ENCODE measurements at regions not wholly inside any gene's neighbourhood (a gene's known extent, or its start where the extent isn't known, plus 50 kb on each side); places are given as distances from the start of the nearest gene placed in this dataset.

DNA sequence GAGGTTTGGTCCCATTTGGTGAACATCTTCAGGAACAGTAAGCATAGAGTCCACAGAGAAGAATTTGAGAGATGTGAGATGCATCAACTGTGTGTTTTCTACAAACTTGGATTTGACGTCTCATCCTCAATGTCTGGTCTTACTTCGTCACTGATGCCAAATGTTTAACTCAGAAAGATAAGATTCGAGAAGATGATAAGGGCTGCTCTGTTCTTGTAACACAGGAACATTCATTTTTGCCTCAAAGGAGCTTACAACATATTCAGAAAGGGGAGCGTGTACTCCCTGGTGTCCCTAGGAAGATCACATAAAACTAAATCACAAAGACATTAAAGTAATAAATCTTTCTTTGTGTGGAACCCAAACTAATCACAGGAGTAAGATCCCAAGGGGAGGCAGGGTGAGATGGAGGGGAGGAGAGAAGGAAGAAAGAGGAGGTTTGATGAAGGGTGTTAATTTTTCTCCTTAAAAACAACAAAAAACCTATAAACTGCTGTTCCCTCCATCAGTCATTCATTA, 247.7 kb upstream of the IRS2 start:
- no peaks in the 10 kb centered on the region for H3K4me1 Mint-ChIP-seq
- H3K27me3 Mint-ChIP-seq: no peaks in the 10 kb centered on the region
- H3K4me3 Mint-ChIP-seq: no peak overlapping the region
- H3K36me3 Mint-ChIP-seq (ENCODE audit: low read depth): no peaks in the 10 kb centered on the region
- no peak overlapping the region for H3K27ac Mint-ChIP-seq
- no peaks in the 10 kb centered on the region for H3K9me3 Mint-ChIP-seq
- intact Hi-C loops (cut with micrococcal nuclease): no loop called here
- DNase-seq: no peak

DNA sequence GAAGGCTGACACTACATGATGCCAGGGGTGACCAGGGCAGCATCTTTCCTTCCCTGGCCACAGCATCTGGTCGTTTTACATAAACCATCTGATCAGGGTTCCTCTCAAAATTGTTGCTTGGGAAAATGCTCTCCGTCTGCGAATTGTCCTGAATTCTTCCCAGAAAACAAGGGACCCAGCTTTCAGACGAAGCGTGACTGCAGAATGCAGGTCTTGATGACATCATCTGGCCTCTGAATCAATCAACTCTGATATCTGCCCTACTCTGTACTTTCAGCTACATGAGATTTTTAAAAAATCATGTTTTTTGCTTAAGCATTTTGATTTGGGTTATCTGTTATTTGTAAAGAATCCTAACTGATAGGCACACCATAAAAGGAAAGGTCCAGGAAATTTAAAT, 246.6 kb upstream of the IRS2 start:
- Mint-ChIP-seq H3K4me3 (no peak overlapping the region), H3K36me3 (ENCODE audit: low read depth) (no peaks in the 10 kb centered on the region), H3K27me3 (no peaks in the 10 kb centered on the region), H3K4me1 (no peaks in the 10 kb centered on the region), H3K27ac (no peak overlapping the region), H3K9me3 (no peaks in the 10 kb centered on the region)
- DNase-seq: no peak
- intact Hi-C loops (cut with micrococcal nuclease): no loop called here

DNA sequence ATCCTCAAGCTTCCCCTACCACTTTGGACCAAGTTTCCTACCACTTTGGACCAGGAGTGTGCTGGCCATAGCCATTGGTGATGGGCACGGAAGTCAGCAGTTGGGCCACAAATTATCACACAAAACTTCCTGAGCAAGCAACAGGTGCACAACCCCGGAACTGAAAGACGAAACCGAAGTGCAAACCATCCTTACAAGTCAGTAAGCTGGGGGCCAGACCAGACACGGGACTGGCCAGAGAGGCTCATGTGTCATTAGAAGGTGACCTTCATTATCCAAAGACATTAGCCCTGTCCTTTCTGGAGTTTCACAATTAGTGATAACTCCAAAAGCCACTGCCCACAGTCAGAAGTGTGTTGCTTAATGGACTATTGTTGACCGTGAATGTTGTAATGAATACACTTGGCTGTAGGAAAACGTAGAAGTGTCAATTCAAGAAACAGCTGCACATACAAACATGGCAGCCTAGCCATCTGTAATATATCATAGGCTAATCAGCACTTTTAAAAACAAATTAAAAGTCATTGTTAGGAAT, 244.1 kb upstream of the IRS2 start:
- no peaks in the 10 kb centered on the region for H3K27me3 Mint-ChIP-seq
- no peak overlapping the region for H3K27ac Mint-ChIP-seq
- H3K4me1 Mint-ChIP-seq: no peaks in the 10 kb centered on the region
- no peak overlapping the region for H3K4me3 Mint-ChIP-seq
- no peaks in the 10 kb centered on the region for H3K36me3 Mint-ChIP-seq (ENCODE audit: low read depth)
- intact Hi-C loops (cut with micrococcal nuclease): no loop called here
- H3K9me3 Mint-ChIP-seq: no peaks in the 10 kb centered on the region
- no peak for DNase-seq

DNA sequence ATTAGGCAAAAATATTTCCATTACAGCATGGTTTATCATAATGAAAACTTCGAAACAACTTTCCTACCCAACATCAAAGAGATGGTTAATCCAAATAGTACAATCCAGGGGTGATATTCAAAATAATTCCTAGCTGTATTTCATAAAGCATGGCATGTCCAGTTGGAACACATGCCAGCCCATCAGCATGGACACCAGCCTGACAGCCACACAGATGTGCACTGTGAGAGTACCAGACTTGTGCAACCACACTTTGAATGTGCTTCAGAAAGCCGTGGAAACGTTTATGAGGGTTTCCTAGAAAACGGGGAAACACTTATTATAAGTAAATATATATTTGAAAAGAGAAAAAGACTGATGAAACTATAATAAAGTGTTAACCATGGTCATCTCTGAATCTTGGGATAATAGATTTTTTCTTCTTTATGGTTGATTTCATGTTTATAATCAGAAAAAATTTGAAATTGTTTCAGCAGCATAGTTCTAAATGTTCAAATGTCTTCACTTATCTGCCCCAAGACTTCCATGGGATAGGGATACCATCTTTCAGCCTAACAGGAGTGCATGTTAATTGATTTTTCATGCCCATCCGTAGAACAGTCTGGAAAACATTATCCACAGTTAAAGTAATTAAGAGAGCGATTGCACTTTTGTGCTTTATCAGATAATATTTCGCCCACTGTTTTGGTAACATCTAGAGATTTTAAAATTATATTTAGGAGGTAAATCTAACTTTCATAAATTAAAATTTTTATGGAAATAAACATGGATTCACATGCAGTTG, 242.6 kb upstream of the IRS2 start:
- Mint-ChIP-seq H3K4me1 (no peaks in the 10 kb centered on the region), H3K36me3 (ENCODE audit: low read depth) (no peaks in the 10 kb centered on the region), H3K9me3 (no peaks in the 10 kb centered on the region), H3K27ac (no peak overlapping the region), H3K4me3 (no peak overlapping the region), H3K27me3 (no peaks in the 10 kb centered on the region)
- DNase-seq: no peak
- intact Hi-C loops (cut with micrococcal nuclease): no loop called here

DNA sequence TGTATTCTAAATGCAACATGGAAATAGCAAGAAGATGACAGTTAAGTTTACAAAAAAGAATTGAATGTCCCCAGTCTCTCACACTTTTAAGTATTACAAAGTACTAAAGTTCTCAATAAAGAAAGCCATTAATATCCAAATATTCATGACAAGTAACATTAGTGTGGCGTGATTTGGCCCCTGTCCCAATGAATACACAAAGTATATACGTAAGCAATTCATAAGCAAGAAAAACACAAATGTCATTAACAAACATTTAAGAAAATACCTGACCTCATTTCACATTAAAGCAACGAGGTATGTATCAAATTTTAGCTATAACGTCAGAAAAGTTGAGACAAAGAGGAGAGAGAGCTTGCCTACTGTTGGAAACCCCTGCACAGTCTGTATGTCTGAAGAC, 241.9 kb upstream of the IRS2 start:
- no peak for DNase-seq
- Mint-ChIP-seq H3K4me3 (no peak overlapping the region), H3K27me3 (no peaks in the 10 kb centered on the region), H3K9me3 (no peaks in the 10 kb centered on the region), H3K36me3 (ENCODE audit: low read depth) (no peaks in the 10 kb centered on the region), H3K27ac (no peak overlapping the region), H3K4me1 (no peaks in the 10 kb centered on the region)
- intact Hi-C loops (cut with micrococcal nuclease): no loop called here

DNA sequence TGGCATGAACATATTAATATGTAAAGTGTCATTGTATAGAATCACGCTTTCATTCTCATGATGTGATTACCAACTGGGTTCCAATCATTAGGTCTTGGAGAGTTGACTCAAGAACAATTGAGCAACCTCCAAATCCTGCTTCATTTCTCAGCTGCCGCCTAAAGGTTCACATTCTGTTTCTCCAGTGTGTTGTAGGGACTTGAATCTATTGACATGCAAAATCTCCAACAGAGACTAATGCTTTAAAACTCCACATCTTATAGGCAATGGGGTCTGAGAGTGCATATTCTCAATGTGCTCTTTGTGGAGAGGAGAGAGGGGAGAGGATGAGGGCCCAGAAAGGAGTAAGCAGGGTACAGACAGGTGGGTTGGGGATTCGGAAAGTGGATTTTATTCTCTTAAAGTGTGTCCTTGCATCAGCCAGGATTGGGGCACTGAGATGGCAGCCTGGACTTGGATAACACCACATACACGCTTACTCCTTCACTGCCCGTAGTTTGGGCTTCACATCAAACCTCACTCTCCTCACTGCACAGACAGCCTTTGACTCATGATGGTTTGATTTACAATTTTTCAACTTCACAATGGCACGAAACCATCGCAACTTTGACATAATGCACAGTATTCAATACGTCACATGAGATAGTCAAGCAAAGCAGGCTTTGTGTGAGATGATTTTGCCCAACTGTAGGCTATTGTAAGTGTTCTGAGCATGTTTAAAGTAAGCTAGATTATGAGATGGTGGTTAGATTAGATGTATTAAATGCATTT, 241.3 kb upstream of the IRS2 start:
- no peak for DNase-seq
- Mint-ChIP-seq H3K4me1 (no peaks in the 10 kb centered on the region), H3K9me3 (no peaks in the 10 kb centered on the region), H3K4me3 (no peak overlapping the region), H3K36me3 (ENCODE audit: low read depth) (no peaks in the 10 kb centered on the region), H3K27ac (no peak overlapping the region), H3K27me3 (no peaks in the 10 kb centered on the region)
- intact Hi-C loops (cut with micrococcal nuclease): no loop called here

DNA sequence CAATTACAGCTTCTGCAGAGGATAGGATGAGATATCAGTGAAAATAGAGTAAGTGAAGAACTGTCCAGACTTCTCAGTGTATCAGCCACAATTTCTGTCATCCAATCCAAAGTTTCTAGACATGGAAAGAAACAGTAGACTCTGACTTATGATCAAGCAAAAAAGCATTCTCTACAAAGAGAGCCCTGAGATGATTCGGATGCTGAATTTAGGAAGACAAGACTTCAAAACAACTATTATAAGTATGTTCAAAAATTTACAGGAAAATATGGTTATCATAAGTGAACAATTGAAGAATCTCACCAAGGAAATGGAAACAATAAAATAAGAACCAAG, 238.2 kb upstream of the IRS2 start:
- H3K9me3 Mint-ChIP-seq: no peaks in the 10 kb centered on the region
- intact Hi-C loops (cut with micrococcal nuclease): no loop called here
- DNase-seq: no peak
- H3K27ac Mint-ChIP-seq: no peak overlapping the region
- H3K4me3 Mint-ChIP-seq: no peak overlapping the region
- no peaks in the 10 kb centered on the region for H3K27me3 Mint-ChIP-seq
- no peaks in the 10 kb centered on the region for H3K36me3 Mint-ChIP-seq (ENCODE audit: low read depth)
- no peaks in the 10 kb centered on the region for H3K4me1 Mint-ChIP-seq

DNA sequence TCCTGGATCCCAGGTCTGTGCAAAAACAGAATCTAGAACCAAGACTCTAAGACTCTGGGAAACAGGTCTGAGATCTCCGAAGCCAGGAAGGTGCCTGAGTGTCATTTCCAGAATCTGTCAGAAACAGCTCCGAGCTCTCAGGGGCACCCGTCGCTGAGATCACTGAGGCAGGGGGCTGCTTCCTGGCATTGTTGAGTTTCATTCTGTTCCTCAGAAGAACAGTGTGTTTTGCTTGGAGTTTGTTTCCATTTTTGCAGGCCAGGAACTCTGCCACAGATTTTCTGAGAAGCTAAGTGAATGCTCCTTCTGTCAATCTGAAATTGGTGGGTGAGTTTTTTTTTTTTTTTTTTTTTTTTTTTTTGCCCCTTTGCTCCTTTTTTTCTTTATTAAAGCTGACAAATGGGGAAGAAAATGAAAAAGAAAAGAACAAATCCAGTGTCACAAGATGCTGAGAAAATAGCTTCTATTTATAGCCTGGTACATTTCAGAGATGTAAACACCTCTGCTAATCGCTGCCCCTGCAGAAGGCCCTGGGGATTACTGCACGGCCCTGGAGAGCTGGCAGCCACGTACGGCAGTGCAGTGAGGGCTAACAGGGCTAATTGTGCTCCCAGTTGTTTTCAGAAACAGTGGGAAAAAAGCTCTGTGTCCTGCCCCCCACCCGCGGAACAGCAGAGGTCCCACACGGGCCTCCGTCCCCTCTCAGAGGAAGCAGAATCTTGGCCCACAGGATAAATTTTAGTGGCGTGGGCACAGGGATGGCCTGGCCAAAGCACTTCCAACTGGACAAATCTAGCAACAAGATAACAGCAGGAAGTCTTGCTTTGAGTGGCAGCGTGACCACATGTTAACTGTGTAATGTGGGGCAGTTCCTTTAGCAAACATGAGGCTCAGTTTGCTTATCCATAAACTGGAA, 237.6 kb upstream of the IRS2 start:
- no peaks in the 10 kb centered on the region for H3K4me1 Mint-ChIP-seq
- H3K36me3 Mint-ChIP-seq (ENCODE audit: low read depth): no peaks in the 10 kb centered on the region
- H3K9me3 Mint-ChIP-seq: no peaks in the 10 kb centered on the region
- H3K27me3 Mint-ChIP-seq: no peaks in the 10 kb centered on the region
- no peak overlapping the region for H3K27ac Mint-ChIP-seq
- H3K4me3 Mint-ChIP-seq: no peak overlapping the region
- intact Hi-C loops (cut with micrococcal nuclease): no loop called here
- no peak for DNase-seq

DNA sequence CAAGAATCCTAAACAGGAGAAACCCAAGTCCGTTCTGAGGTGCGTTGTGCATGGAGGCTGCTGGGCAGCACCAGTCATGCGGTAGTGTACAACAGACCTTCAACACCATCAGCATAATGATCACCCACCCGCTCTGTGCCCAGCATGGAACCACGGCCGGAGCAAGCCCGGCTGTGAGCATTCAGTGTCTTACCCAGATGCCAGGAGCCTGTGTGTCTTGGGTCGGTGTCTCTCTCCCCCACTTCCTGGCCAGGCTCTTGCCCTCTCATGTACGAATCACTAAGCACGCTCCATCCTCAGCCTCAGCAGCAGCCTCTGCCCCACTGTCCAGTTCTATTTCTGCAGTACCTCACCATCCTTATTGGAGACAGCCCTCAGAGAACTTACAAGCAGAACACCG, 231.6 kb upstream of the IRS2 start:
- no peak overlapping the region for H3K27ac Mint-ChIP-seq
- intact Hi-C loops (cut with micrococcal nuclease): no loop called here
- no peaks in the 10 kb centered on the region for H3K27me3 Mint-ChIP-seq
- H3K9me3 Mint-ChIP-seq: no peaks in the 10 kb centered on the region
- DNase-seq: no peak
- no peaks in the 10 kb centered on the region for H3K36me3 Mint-ChIP-seq (ENCODE audit: low read depth)
- no peak overlapping the region for H3K4me3 Mint-ChIP-seq
- no peaks in the 10 kb centered on the region for H3K4me1 Mint-ChIP-seq

DNA sequence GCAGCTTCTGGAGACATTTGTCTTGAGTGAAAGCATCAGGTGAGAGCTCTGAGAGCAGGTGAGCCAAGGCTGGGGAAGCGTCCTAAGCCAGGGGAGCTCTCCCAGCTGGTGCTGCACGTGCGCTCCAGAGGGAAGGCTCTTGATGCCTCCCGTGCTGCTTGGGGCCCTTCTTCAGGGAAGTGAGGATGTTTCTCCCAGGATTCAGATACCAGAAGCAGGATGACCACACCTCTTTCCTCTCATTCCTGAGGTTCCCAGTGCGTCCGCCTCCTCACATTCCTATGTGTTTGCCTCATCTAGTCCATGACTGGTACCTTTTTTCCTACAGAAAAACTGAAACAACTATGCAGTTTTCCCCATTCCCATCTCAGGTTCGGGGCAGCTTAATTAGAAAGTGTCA, 231.0 kb upstream of the IRS2 start:
- Mint-ChIP-seq H3K4me1 (no peaks in the 10 kb centered on the region), H3K27ac (no peak overlapping the region), H3K27me3 (no peaks in the 10 kb centered on the region), H3K9me3 (no peaks in the 10 kb centered on the region), H3K4me3 (no peak overlapping the region), H3K36me3 (ENCODE audit: low read depth) (no peaks in the 10 kb centered on the region)
- no peak for DNase-seq
- intact Hi-C loops (cut with micrococcal nuclease): no loop called here

DNA sequence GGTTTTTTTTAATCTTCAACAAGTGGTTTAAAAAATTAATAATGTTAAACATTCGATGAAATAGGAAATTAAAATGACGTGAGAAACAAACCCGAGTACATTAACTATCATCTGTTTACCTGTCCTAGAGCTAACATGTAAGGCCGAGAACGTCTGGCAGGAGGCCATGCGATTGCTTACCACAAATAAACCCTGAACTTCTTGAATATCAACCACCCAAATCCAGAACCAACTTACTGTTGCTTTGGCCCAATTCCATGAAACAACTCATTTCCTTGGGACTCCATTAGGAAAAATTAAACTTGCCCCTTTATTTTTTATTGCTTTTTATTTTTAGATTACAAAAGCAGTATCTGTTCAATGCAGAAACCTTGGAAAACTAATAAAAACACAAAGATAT, 228.9 kb upstream of the IRS2 start:
- Mint-ChIP-seq H3K27me3 (no peaks in the 10 kb centered on the region), H3K27ac (no peak overlapping the region), H3K36me3 (ENCODE audit: low read depth) (no peaks in the 10 kb centered on the region), H3K4me3 (no peak overlapping the region), H3K9me3 (no peaks in the 10 kb centered on the region), H3K4me1 (no peaks in the 10 kb centered on the region)
- intact Hi-C loops (cut with micrococcal nuclease): no loop called here
- DNase-seq: no peak

DNA sequence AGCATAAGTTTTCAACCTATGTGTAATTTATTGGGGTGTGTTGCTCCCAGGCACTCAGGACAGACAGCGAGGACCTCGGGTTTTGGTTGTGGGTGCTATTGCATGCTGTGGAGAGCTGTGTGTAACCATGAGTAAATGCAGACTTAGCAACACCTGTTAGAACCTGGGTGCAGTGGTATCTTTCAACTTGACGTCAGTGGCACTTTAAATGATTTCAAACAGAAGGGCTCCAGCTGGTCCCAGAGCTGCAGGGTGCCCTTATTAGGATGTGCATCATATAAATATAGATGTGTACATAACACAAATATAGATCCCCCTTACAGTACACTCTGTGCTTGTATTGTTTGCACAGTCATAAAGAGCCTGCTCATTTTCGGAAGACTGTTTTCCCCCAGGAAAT, 228.3 kb upstream of the IRS2 start:
- Mint-ChIP-seq H3K4me1 (no peaks in the 10 kb centered on the region), H3K4me3 (no peak overlapping the region), H3K27me3 (no peaks in the 10 kb centered on the region), H3K27ac (no peak overlapping the region), H3K36me3 (ENCODE audit: low read depth) (no peaks in the 10 kb centered on the region), H3K9me3 (no peaks in the 10 kb centered on the region)
- DNase-seq: no peak
- intact Hi-C loops (cut with micrococcal nuclease): no loop called here

DNA sequence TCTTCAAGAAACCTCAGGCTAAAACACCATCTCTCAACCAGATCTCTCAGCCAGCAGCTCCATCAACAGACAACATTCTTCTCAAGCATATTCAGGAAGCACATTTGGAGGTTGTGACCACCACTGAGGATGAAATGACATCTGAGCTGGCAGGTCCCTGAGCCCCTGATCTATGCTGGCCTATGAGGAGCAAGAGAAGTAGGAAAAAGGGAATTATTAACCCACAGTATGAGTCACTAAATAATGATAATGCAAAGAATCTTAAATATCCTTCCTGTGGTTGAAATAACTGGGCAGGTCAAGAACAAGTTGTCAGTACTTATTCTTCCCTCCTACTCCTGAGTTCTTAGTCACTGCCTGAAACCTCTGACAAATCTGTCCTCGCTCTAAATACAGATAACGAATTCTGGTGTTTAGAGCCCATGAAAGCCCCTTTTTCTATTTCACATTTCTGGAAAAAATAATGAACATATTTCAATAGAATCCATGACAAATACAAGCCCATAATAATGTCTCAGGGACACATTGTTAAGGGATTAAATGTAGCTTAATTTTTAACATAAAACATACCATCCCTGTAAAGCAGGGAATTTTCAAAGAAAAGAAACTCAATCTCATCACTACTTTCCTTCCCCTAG, 225.8 kb upstream of the IRS2 start:
- no peak overlapping the region for H3K4me3 Mint-ChIP-seq
- DNase-seq: no peak
- no peaks in the 10 kb centered on the region for H3K4me1 Mint-ChIP-seq
- H3K27ac Mint-ChIP-seq: no peak overlapping the region
- H3K27me3 Mint-ChIP-seq: no peaks in the 10 kb centered on the region
- intact Hi-C loops (cut with micrococcal nuclease): no loop called here
- H3K36me3 Mint-ChIP-seq (ENCODE audit: low read depth): no peaks in the 10 kb centered on the region
- H3K9me3 Mint-ChIP-seq: no peaks in the 10 kb centered on the region
